ENCODE measurements at regions not wholly inside any gene's neighbourhood (a gene's known extent, or its start where the extent isn't known, plus 50 kb on each side); places are given as distances from the start of the nearest gene placed in this dataset.

DNA sequence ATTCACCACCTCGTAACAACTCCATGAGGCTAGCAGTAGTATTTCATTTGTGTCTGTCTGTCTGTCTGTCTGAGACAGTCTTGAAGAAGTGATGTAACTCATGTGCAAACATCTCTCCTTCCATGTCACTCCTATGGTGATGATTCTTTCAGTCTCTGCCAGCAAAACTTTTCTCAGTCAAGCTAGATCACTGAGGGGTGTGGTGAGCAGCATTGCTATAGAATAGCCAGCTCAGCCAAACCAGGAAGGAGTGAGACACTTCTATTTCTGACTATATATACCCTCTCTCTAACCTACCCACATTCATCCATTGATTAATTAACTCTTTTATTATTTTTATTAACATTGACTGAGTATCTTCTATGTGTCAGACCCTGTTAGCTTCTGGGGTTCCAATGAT is 1095.1 kb upstream of the GYPC start:
- Histone ChIP-seq H3K9me3 (ENCODE audit: control insufficient read depth, low read length) (no peaks in the 10 kb centered on the region), H3K4me1 (ENCODE audit: control insufficient read depth, insufficient read depth, low read length) (no peaks in the 10 kb centered on the region), H3K4me3 (ENCODE audit: low read length) (no peak overlapping the region), H3K36me3 (ENCODE audit: control insufficient read depth, insufficient read depth, low read length) (no peaks in the 10 kb centered on the region), H3K9ac (ENCODE audit: extremely low read depth, low read length, poor library complexity, severe bottlenecking) (no peak overlapping the region), H3K27ac (ENCODE audit: low read depth, low read length) (no peak overlapping the region), H3K27me3 (ENCODE audit: control insufficient read depth, insufficient read depth, low read length, poor library complexity, severe bottlenecking) (peaks cover 27% of the 10 kb centered on the region)
- Mint-ChIP-seq H3K36me3 (ENCODE audit: low read depth) (no peaks in the 10 kb centered on the region), H3K27me3 (ENCODE audit: insufficient read depth) (peaks cover 30% of the 10 kb centered on the region), H3K9me3 (no peaks in the 10 kb centered on the region), H3K4me1 (no peaks in the 10 kb centered on the region), H3K27ac (no peak overlapping the region), H3K4me3 (no peak overlapping the region)
- DNase-seq, result no peak
- WGBS, 2 experiments (ENCODE audit: insufficient coverage in 1 of 2, insufficient read length in 1 of 2), result 89% methylated on average over 1 of the region's 1 CpG; no CpG with 5 or more reads in 1 of the 2 experiments
- TF ChIP-seq CTCF (conservative IDR thresholded peaks at IDR 0.05), result no peak

DNA sequence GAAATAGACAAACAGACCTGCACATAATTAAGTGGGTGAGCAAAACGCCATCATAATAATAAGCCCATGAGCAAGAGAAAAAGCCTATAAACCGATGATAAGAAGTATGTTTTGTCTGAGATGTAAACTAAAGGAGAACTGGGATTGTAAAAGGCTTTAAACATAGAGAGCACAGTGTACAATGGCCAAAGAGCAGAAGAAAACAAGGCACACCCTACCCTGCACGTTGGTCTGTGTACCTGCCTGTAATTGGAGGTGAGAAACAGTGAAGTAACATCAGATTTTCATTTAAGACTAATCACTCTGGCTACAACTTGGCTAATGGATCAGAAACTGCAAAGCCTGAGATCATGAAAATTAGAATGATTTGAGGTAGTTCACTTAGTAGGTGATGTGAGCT is 1094.7 kb upstream of the GYPC start:
- no peak for DNase-seq
- Histone ChIP-seq H3K9ac (ENCODE audit: extremely low read depth, low read length, poor library complexity, severe bottlenecking) (no peak overlapping the region), H3K27me3 (ENCODE audit: control insufficient read depth, insufficient read depth, low read length, poor library complexity, severe bottlenecking) (peaks cover 22% of the 10 kb centered on the region), H3K4me3 (ENCODE audit: low read length) (no peak overlapping the region), H3K27ac (ENCODE audit: low read depth, low read length) (no peak overlapping the region), H3K9me3 (ENCODE audit: control insufficient read depth, low read length) (no peaks in the 10 kb centered on the region), H3K4me1 (ENCODE audit: control insufficient read depth, insufficient read depth, low read length) (no peaks in the 10 kb centered on the region), H3K36me3 (ENCODE audit: control insufficient read depth, insufficient read depth, low read length) (no peaks in the 10 kb centered on the region)
- Mint-ChIP-seq H3K36me3 (ENCODE audit: low read depth) (no peaks in the 10 kb centered on the region), H3K27me3 (ENCODE audit: insufficient read depth) (peaks cover 25% of the 10 kb centered on the region), H3K4me3 (no peak overlapping the region), H3K4me1 (no peaks in the 10 kb centered on the region), H3K9me3 (no peaks in the 10 kb centered on the region), H3K27ac (no peak overlapping the region)
- WGBS, 2 experiments (ENCODE audit: insufficient coverage in 1 of 2, insufficient read length in 1 of 2), result 77% methylated on average over 3 of the region's 3 CpGs
- no peak for TF ChIP-seq CTCF (conservative IDR thresholded peaks at IDR 0.05)

DNA sequence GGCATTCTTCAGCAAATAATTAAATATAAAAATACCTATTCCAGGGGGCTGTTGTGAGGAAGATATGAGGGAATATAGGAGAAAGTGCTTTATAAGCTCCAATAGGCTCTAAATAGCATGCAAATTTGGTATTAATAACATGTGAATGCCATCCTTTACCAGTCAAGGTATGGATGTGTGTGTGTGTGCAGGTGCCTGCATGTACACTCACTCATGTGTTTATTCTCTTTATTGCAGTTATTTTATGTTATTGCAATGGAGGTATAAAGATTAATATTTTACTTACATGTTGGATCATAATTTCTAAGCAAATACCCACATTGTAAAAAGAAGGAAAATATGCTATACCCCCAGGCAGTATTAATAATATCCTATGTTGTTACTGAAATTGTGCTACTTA is 1093.0 kb upstream of the GYPC start:
- no peak overlapping the region for H3K9ac ChIP-seq (ENCODE audit: extremely low read depth, low read length, poor library complexity, severe bottlenecking)
- no peaks in the 10 kb centered on the region for H3K4me1 Mint-ChIP-seq
- H3K9me3 ChIP-seq (ENCODE audit: control insufficient read depth, low read length), result no peaks in the 10 kb centered on the region
- no peak overlapping the region for H3K4me3 Mint-ChIP-seq
- no peak overlapping the region for H3K27ac Mint-ChIP-seq
- no peaks in the 10 kb centered on the region for H3K36me3 Mint-ChIP-seq (ENCODE audit: low read depth)
- H3K36me3 ChIP-seq (ENCODE audit: control insufficient read depth, insufficient read depth, low read length), result no peaks in the 10 kb centered on the region
- DNase-seq, result no peak
- H3K27ac ChIP-seq (ENCODE audit: low read depth, low read length), result no peak overlapping the region
- H3K4me1 ChIP-seq (ENCODE audit: control insufficient read depth, insufficient read depth, low read length), result no peaks in the 10 kb centered on the region
- H3K27me3 Mint-ChIP-seq (ENCODE audit: insufficient read depth), result peaks cover 9% of the 10 kb centered on the region
- peaks cover 6% of the 10 kb centered on the region for H3K27me3 ChIP-seq (ENCODE audit: control insufficient read depth, insufficient read depth, low read length, poor library complexity, severe bottlenecking)
- no peak for TF ChIP-seq CTCF (conservative IDR thresholded peaks at IDR 0.05)
- H3K4me3 ChIP-seq (ENCODE audit: low read length), result no peak overlapping the region
- H3K9me3 Mint-ChIP-seq, result no peaks in the 10 kb centered on the region
